Astrocyte (in vitro differentiated cells and primary cell): ENCODE measurements at regions not wholly inside any gene's neighbourhood (a gene's known extent, or its start where the extent isn't known, plus 50 kb on each side); places are given as distances from the start of the nearest gene placed in this dataset.

ENCODE experiments used
- EZH2 ChIP-seq: IDR thresholded peaks from 2 replicates; pipeline ENCODE4 v1.6.1; 2012; ENCODE audit warnings: mild to moderate bottlenecking, low read length, inconsistent platforms; ENCODE audit not compliant: insufficient read depth
- TF ChIP-seq, protein P1 (sequence below): IDR thresholded peaks from 2 replicates; pipeline ENCODE4 v1.5.1; 2011; ENCODE audit warnings: low read depth, mild to moderate bottlenecking, inconsistent platforms, low read length, moderate library complexity; ENCODE audit not compliant: insufficient read depth

DNA sequence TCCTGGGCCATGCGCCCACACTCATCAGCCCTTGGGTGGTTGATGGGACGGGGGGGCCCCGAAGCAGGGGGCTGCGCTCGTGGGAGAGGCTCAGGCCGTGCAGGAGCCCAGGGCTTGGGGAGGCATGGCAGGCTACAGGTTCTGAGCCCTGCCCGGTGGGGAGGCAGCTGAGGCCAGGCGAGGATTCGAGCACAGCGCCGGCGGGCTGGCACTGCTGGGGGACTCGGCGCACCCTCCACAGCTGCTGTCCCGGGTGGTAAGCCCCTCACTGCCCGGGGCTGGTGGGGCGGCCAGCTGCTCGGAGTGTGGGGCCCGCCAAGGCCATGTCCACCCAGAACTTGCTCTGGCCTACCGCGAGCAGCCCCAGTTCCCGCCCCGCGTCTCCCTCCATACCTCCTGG lies 295.8 kb upstream of the SEL1L start:
- TF ChIP-seq, protein P1, sequence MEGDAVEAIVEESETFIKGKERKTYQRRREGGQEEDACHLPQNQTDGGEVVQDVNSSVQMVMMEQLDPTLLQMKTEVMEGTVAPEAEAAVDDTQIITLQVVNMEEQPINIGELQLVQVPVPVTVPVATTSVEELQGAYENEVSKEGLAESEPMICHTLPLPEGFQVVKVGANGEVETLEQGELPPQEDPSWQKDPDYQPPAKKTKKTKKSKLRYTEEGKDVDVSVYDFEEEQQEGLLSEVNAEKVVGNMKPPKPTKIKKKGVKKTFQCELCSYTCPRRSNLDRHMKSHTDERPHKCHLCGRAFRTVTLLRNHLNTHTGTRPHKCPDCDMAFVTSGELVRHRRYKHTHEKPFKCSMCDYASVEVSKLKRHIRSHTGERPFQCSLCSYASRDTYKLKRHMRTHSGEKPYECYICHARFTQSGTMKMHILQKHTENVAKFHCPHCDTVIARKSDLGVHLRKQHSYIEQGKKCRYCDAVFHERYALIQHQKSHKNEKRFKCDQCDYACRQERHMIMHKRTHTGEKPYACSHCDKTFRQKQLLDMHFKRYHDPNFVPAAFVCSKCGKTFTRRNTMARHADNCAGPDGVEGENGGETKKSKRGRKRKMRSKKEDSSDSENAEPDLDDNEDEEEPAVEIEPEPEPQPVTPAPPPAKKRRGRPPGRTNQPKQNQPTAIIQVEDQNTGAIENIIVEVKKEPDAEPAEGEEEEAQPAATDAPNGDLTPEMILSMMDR = no peak
- no peak for TF ChIP-seq EZH2
